Panc1 (cell line): ENCODE measurements at regions not wholly inside any gene's neighbourhood (a gene's known extent, or its start where the extent isn't known, plus 50 kb on each side); places are given as distances from the start of the nearest gene placed in this dataset.

ENCODE experiments used
- ATAC-seq: fragments of 200-7000 bp; cut with Tn5 transposase; 2 replicates; pipeline ENCODE4 v1.9.1; 2020; ENCODE audit warnings: mild to moderate bottlenecking, moderate library complexity
- BruUV-seq: library from RNA; stranded (reverse); fragments of 400-500 nt; replicated peaks from 2 replicates; lab custom pipeline; 2021; lab: Mats Ljungman, UMichigan
- CTCF ChIA-PET: fragments of 300-600 bp; sonication (Branson Sonifier 250); formaldehyde crosslinking; loops from one replicate; lab custom pipeline; 2022; ENCODE audit warnings: antibody characterized with exemption; lab: Charles Lee
- POLR2A ChIA-PET: fragments of 300-600 bp; sonication (Branson Sonifier 250); formaldehyde crosslinking; loops from one replicate; lab custom pipeline; 2022; ENCODE audit warnings: antibody characterized with exemption; lab: Charles Lee
- DNase-seq: peaks from one replicate; pipeline ENCODE4 v3.0.0-alpha.2; 2010; ENCODE audit warnings: low read depth, low spot score
- H3K27ac ChIP-seq: 2 replicates; pipeline ENCODE4 v1.5.1; 2011; ENCODE audit warnings: mild to moderate bottlenecking, low read length, inconsistent platforms
- H3K27me3 ChIP-seq: fragments of 200-500 bp; sonication (Bioruptor generic); 2 replicates; pipeline ENCODE4 v1.6.0; 2014; ENCODE audit warnings: low read length, inconsistent platforms; ENCODE audit not compliant: control insufficient read depth, insufficient read depth
- H3K36me3 ChIP-seq: fragments of 200-500 bp; sonication (Bioruptor generic); 2 replicates; pipeline ENCODE4 v1.5.1; 2014; ENCODE audit warnings: inconsistent platforms, mild to moderate bottlenecking, low read length, moderate library complexity; ENCODE audit not compliant: control insufficient read depth, insufficient read depth
- H3K4me1 ChIP-seq: 2 replicates; pipeline ENCODE4 v1.5.1; 2011; ENCODE audit warnings: inconsistent platforms, mild to moderate bottlenecking, low read length, moderate library complexity; ENCODE audit not compliant: control insufficient read depth, insufficient read depth
- H3K4me3 ChIP-seq, 2 experiments: 2 replicates each; pipeline ENCODE4 v1.5.1; 2011 to 2012; ENCODE audit warnings: low read depth in 2 of 2, low read length in 2 of 2, mild to moderate bottlenecking in 2 of 2, inconsistent platforms in 1 of 2, moderate library complexity in 1 of 2
- H3K9me3 ChIP-seq: fragments of 200-500 bp; sonication (Bioruptor generic); 2 replicates; pipeline ENCODE4 v1.5.1; 2014; ENCODE audit warnings: low read depth, mild to moderate bottlenecking, inconsistent platforms, low read length, moderate library complexity; ENCODE audit not compliant: control insufficient read depth, insufficient read depth
- POLR2AphosphoS5 ChIP-seq: IDR thresholded peaks from 2 replicates; pipeline ENCODE4 v1.6.1; 2012; ENCODE audit warnings: mild to moderate bottlenecking, low read depth, low read length, moderate library complexity
- SIN3A ChIP-seq: IDR thresholded peaks from 2 replicates; pipeline ENCODE4 v1.6.1; 2012; ENCODE audit warnings: low read depth, mild to moderate bottlenecking, low read length, moderate library complexity, borderline replicate concordance; ENCODE audit not compliant: insufficient read depth
- TCF7L2 ChIP-seq: IDR thresholded peaks from 2 replicates; pipeline ENCODE4 v1.6.1; 2011; ENCODE audit warnings: mild to moderate bottlenecking, low read depth, low read length, inconsistent platforms
- in situ Hi-C: cut with HindIII; loops from 2 replicates; pipeline ENCODE4 v1.10.0; 2016; ENCODE audit warnings: low sequenced_read_pairs, low pct_unique_long_range_greater_than_20kb
- intact Hi-C: fragments of 100-400 bp; cut with micrococcal nuclease; formaldehyde crosslinking; loops from one replicate; pipeline ENCODE4 v1.10.0; 2022; ENCODE audit not compliant: unreplicated experiment
- TF ChIP-seq, protein P1 (sequence below): fragments of 450-650 bp; IDR thresholded peaks from 2 replicates; pipeline ENCODE4 v1.5.1; 2017; ENCODE audit warnings: mild to moderate bottlenecking
- TF ChIP-seq, protein P2 (sequence below), 2 experiments: IDR thresholded peaks; 2 replicates each; pipeline ENCODE4 v1.6.1; 2011 to 2012; ENCODE audit warnings: low read depth in 2 of 2, control low read depth in 1 of 2, low read length in 1 of 2, mild to moderate bottlenecking in 1 of 2, moderate library complexity in 1 of 2; ENCODE audit not compliant: insufficient read depth in 1 of 2

GRCh38 chr7:115694424-115694823, 336.1 kb downstream of the TFEC start:
- BruUV-seq, result no TSS peak
- intact Hi-C loops (no loop called here), in situ Hi-C loops (no loop called here)
- Histone ChIP-seq H3K4me1 (no peaks in the 10 kb centered on the region), H3K4me3 (no peak overlapping the region), H3K27me3 (no peaks in the 10 kb centered on the region), H3K36me3 (no peaks in the 10 kb centered on the region), H3K27ac (no peak overlapping the region), H3K9me3 (no peaks in the 10 kb centered on the region)
- ChIA-PET POLR2A (no interaction called here), CTCF (interaction anchor here (0.5 kb wide), 1 partner anchor 148 kb away, joined by 9 read pairs; no protein-coding TSS in a partner anchor)
- TF ChIP-seq TCF7L2 (no peak), SIN3A (no peak), POLR2AphosphoS5 (no peak)
- DNase-seq (no peak), ATAC-seq (no peak)

- Histone ChIP-seq H3K27me3 (no peaks in the 10 kb centered on the region), H3K4me1 (no peaks in the 10 kb centered on the region), H3K27ac (no peak overlapping the region), H3K9me3 (no peaks in the 10 kb centered on the region), H3K4me3 (no peak overlapping the region), H3K36me3 (no peaks in the 10 kb centered on the region)
- in situ Hi-C loops, result no loop called here
- ChIA-PET CTCF (no interaction called here), POLR2A (no interaction called here)
- ATAC-seq (no peak), DNase-seq (no peak)
- intact Hi-C loops, result no loop called here
- BruUV-seq, result no TSS peak
- TF ChIP-seq, protein P1, sequence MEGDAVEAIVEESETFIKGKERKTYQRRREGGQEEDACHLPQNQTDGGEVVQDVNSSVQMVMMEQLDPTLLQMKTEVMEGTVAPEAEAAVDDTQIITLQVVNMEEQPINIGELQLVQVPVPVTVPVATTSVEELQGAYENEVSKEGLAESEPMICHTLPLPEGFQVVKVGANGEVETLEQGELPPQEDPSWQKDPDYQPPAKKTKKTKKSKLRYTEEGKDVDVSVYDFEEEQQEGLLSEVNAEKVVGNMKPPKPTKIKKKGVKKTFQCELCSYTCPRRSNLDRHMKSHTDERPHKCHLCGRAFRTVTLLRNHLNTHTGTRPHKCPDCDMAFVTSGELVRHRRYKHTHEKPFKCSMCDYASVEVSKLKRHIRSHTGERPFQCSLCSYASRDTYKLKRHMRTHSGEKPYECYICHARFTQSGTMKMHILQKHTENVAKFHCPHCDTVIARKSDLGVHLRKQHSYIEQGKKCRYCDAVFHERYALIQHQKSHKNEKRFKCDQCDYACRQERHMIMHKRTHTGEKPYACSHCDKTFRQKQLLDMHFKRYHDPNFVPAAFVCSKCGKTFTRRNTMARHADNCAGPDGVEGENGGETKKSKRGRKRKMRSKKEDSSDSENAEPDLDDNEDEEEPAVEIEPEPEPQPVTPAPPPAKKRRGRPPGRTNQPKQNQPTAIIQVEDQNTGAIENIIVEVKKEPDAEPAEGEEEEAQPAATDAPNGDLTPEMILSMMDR, result no peak
- TF ChIP-seq, protein P2, sequence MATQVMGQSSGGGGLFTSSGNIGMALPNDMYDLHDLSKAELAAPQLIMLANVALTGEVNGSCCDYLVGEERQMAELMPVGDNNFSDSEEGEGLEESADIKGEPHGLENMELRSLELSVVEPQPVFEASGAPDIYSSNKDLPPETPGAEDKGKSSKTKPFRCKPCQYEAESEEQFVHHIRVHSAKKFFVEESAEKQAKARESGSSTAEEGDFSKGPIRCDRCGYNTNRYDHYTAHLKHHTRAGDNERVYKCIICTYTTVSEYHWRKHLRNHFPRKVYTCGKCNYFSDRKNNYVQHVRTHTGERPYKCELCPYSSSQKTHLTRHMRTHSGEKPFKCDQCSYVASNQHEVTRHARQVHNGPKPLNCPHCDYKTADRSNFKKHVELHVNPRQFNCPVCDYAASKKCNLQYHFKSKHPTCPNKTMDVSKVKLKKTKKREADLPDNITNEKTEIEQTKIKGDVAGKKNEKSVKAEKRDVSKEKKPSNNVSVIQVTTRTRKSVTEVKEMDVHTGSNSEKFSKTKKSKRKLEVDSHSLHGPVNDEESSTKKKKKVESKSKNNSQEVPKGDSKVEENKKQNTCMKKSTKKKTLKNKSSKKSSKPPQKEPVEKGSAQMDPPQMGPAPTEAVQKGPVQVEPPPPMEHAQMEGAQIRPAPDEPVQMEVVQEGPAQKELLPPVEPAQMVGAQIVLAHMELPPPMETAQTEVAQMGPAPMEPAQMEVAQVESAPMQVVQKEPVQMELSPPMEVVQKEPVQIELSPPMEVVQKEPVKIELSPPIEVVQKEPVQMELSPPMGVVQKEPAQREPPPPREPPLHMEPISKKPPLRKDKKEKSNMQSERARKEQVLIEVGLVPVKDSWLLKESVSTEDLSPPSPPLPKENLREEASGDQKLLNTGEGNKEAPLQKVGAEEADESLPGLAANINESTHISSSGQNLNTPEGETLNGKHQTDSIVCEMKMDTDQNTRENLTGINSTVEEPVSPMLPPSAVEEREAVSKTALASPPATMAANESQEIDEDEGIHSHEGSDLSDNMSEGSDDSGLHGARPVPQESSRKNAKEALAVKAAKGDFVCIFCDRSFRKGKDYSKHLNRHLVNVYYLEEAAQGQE (IDR thresholded peaks at IDR 0.05; ENCODE audit: insufficient read depth in 1 of 2, low read depth in 2 of 2, low read length in 1 of 2), result no peak
- TF ChIP-seq SIN3A (no peak), POLR2AphosphoS5 (no peak), TCF7L2 (no peak)
Measured at GRCh38 chr7:115693779-115694178, 336.8 kb downstream of the TFEC start.

DNA sequence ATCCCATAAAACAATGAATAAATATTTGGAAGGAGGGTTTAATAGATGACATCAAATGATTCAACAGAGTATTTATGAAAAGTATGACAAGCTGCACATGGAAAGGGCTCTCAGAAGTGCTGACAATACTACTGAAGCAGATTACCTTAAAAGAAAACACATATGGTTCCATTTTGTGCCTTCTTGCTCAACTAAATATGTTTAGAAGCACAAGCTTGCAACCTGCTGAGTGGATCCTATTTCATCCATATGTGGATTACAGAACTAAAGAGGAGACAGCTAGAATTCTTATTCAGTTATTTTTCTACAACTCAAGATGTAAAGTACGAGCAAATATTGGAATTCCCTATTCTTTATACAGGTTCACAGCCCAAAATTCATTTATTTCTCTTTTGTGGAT, 340.6 kb downstream of the TFEC start:
- TF ChIP-seq, protein P2 (IDR thresholded peaks at IDR 0.05; ENCODE audit: insufficient read depth in 1 of 2, low read depth in 2 of 2, low read length in 1 of 2), result no peak
- TF ChIP-seq POLR2AphosphoS5, result no peak
- no peak for TF ChIP-seq SIN3A
- TF ChIP-seq TCF7L2, result no peak
- TF ChIP-seq, protein P1, result no peak
- Histone ChIP-seq H3K36me3 (no peaks in the 10 kb centered on the region), H3K4me3 (no peak overlapping the region), H3K9me3 (no peaks in the 10 kb centered on the region), H3K4me1 (no peaks in the 10 kb centered on the region), H3K27ac (no peak overlapping the region), H3K27me3 (no peaks in the 10 kb centered on the region)
- BruUV-seq, result no TSS peak
- ChIA-PET CTCF (no interaction called here), POLR2A (no interaction called here)
- no peak for ATAC-seq
- intact Hi-C loops, result no loop called here
- in situ Hi-C loops, result no loop called here
- no peak for DNase-seq
